COLO668 (cell line): ENCODE measurements at regions not wholly inside any gene's neighbourhood (a gene's known extent, or its start where the extent isn't known, plus 50 kb on each side); places are given as distances from the start of the nearest gene placed in this dataset.
"Not testable (repeated sequence)": the region's sequence is repeated elsewhere in the genome, so short reads cannot be mapped to it uniquely, and the experiment has no call there.

Experiments
- DNase-seq: peaks from one replicate; lab custom pipeline; 2025; ENCODE audit not compliant: unreplicated experiment; lab: John Stamatoyannopoulos, UW

- no peak for DNase-seq
These were observed 263.1 kb upstream of the CHRM3 start for GRCh38 chr1:239123260-239123659.

GRCh38 chr1:239112101-239112935 is 274.1 kb upstream of the CHRM3 start:
- no peak for DNase-seq

GRCh38 chr1:239107676-239108075 is 278.7 kb upstream of the CHRM3 start:
- DNase-seq: no peak

GRCh38 chr1:239106689-239107088 is 279.7 kb upstream of the CHRM3 start:
- not testable (repeated sequence) for DNase-seq

DNA sequence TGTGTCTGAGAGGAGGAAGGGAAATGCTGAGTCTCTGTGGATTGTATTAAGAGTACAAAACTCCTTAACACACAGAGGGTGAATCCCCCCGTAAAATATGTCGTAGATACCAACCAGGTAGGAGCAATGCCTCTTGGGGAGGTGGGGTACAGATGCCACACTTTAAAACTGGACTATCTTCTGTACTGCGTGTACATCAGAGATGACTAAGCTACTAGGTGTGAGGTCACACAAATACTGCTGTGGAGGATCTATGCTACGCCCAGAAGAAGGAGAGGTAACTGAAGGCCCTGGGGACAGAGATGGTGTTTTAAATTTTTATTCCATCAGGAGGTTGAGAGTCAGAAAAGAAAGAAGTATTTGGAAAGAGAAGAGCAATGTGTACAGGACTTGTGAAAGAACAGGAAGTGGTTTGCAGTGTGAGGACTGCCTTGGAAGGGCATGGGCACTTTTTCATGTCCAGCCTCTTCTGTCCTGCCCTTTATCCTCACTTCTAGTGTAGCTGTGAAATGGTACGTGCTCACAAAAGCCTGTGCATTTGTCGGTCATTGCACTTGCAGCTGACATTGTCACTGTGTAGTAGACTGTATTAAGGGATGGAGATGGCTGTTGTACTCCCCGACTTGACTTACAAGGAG is 287.8 kb upstream of the CHRM3 start:
- DNase-seq: no peak

DNA sequence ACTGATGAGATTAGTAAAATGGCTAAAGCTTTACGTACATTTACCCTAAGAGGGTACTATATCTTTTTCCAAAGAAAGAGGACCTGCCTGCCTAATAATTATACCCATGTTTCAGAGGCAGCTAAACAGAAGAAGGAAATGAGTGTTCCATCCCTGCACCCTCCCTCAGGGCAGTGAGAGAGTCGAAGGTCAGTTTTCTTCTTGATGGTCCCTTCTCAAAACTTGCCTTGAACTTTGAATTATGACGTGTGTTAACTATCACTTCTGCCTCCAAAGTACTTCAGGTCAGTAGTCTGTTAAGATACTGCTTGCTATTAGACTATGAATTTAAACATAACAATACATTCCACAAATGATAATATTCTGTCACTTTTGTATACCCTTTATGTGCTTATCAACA is 294.8 kb upstream of the CHRM3 start:
- DNase-seq: no peak

DNA sequence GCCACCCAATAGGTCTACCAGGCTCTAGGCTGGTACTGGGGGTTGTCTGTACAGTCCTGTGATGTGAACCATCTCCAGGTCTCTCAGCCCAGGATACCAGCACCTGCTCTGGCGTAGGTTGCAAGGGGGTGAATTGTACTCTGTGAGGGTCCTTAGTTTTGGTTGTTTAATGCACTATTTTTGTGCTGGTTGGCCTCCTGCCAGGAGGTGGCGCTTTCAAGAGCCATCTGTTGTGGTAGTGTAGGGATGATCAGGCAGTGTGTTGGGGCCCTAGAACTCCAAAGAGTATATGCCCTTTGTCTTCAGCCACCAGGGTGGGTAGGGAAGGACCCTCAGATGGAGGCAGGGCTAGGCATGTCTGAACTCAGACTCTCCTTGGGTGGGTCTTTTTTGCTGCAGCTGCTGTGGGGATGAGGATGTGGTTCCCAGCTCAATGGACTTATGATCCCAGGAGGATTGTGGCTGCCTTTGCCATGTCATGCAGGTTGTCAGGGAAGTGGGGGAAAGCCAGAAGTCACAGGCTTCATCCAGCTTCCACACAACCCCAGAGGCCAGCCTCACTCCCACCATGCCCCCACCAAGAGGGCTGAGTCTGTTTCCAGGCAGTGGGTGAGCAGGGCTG is 301.8 kb upstream of the CHRM3 start:
- DNase-seq: no peak

DNA sequence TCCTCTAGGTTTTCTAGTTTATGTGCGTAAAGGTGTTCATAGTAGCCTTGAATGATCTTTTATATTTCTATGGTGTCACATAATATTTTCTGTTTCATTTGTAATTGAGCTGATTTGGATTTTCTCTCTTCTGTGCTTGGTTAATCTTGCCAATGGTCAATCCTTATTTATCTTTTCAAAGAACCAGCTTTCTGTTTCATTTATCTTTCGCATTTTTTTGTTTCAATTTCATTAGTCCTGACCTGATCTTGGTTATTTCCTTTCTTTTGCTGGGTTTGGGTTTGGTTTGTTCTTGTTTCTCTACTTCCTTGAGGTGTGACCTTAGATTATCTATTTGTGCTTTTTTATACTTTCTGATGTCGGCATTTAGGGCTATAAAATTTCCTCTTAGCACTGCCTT is 304.4 kb upstream of the CHRM3 start:
- DNase-seq: not testable (repeated sequence)

DNA sequence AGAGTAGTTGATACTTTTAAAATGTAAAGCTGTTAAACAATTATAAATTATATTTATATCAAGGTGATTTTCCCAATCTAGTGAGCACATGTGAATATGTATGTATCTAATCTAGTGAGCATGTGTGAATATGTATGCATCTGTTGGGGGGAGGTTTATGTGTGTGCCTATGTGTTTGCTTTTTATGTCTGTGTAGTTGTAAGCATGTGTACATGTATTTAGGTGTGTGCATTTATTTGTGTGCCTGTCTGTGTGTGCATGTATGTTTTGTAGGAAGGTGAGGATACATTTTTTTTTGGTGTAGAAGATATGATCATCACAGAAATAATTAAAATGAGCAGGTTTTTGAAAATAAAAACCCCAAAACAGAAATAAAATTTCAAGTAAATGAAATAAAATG is 318.9 kb upstream of the CHRM3 start:
- DNase-seq: no peak

GRCh38 chr1:239067058-239067457 is 319.3 kb upstream of the CHRM3 start:
- DNase-seq: no peak

DNA sequence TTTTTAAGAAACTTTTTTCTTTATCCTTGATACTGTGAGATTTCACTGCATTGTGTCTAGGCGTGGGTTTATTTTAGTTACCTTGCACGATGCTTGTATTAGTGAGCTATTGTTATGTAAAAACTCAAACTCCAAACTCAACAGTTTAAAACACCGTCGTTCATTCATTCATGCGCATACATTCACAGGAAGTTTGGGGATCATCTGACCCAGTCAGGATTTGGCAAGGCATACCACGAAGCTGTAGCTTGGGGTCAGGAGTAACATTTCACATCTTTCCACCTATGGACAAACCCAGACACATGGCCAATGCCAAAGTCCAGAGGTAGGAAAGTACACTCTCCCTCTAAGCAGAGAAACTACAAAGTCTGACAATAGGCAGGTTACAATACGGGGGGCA is 324.6 kb upstream of the CHRM3 start:
- DNase-seq: no peak

GRCh38 chr1:239058190-239058589 is 328.2 kb upstream of the CHRM3 start:
- no peak for DNase-seq

DNA sequence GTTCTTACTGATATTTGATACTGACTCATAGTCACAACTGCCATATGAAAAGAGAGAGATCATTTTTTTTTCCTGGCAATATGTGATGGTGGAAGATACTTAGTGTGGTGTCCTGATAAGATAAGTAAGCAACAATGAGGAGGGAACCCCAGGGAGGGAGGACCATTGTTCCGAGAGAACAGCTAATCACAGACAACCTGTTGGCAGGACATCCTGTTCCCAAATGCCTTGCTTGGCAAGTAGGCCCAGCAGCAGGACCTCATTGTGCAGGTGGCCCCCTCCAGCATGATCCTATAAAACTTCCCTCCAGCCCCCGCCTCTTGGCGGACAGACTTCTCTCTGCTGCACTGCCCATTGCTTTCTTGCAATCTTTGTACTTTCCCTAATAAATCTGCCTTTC is 329.4 kb upstream of the CHRM3 start:
- DNase-seq: no peak

- no peak for DNase-seq
These were observed 333.1 kb upstream of the CHRM3 start for GRCh38 chr1:239053279-239053678.

DNA sequence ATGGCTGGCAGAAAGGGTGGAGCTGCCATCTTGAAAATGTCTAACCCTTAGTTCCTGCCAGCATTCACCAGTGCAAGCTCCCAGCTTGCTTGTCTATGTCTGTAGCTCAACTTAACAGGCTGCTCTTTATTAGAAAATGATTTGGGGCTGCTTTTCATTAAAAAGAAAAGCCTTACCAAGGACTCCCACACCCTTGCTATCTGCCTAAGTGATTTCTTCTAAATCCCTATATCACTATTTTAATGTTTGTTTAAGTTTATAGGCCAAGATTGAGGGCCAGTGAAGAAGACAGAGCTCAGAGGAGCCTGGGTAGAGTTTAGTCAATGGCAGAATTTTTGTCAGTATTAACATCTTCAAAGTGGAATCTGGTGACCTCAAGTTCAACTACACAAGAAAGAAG is 336.8 kb upstream of the CHRM3 start:
- DNase-seq: no peak

DNA sequence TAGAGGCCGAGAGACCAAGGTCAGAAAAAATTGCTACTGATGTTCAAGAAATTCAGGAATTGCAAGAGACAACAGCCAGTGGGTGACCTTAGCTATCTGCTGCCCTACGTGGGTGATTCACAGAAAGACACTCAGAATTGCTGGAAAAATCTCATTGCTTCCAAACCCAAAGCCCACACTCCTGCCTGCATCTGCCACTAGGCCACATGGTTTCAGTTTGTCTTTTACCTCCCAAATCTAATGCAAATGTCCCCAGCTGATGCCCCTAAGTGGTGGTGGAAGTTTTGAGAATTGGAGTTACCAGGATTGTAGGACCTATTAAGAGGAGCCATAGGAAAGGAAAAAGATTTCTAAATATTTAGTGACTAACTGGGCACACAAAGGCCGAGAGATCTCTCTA is 341.5 kb upstream of the CHRM3 start:
- DNase-seq: no peak

DNA sequence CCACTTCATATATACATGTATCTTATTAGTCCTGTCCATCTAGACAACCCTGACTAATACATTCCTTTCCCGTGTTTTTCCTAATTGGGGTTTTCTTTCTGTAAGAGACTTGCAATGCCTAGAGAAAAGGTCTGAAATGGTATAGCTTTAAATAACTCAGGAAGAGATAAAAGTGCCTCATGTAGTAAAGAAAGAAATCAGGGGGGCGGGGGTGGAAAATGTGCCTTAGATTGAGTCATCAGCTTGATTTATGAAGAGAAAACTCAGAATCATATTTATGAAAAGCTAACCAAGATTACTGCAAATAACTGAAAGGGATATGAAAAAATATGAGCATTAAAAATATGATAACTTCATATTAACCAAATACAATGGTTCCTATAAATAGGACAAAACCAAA is 345.8 kb upstream of the CHRM3 start:
- no peak for DNase-seq

DNA sequence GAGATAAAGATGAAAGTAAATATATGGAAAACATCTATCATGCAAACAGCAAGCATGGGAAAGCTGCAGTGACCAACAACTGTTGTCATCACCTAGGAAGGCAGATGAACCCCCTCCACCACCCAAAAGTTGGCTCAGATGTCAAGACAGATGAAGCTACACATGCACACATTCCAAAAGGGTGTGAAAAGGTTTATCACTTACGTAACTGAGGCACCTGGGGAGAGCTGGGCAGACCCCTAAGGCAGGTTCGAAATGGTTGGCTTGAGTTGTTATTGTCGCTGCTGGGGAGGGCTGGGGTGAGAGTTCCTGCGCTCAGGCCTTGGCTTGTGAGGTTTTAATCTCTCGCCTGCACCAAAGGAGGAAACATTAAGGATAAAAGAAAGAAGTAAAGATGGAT is 355.1 kb upstream of the CHRM3 start:
- no peak for DNase-seq

- DNase-seq: no peak
These were observed 360.2 kb upstream of the CHRM3 start for GRCh38 chr1:239025997-239026694.

DNA sequence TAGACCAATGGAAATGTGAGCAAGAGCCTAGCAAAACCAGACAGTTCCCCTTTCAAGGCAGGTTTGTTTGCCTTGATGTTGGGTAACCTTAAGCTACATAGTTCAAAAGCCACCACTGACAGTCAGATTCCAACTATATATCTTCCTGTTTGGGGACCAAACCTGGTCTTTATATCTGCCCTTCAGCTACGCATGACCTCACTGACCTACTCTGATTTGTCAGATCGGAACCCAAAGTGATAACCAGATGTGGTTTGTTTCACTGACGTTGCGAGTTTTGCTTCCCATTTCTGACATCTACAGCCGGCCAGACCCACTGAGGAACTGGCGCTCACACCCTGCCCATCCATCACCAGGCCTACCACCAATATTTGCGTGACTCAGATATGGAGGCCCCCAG is 361.1 kb upstream of the CHRM3 start:
- DNase-seq: no peak

GRCh38 chr1:239023732-239024360 is 362.5 kb upstream of the CHRM3 start:
- no peak for DNase-seq
